ENCODE measurements at regions not wholly inside any gene's neighbourhood (a gene's known extent, or its start where the extent isn't known, plus 50 kb on each side); places are given as distances from the start of the nearest gene placed in this dataset.

DNA sequence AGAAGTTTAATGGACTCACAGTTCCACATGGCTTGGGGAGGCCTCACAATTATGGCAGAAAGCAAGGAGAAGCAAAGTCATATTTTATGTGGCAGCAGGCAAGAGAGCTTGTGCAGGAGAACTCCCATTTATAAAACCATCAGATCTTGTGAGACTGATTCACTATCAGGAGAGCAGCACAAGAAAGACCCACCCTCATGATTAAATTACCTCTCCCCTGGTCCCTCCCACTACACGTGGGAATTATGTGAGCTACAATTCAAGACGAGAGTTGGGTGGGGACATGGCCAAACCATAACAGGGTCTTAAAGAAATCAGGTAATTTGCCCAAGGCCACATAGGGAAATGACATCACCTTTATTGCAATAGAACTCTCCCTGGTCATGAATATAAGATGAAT, 1073.3 kb upstream of the ACVR2A start:
- Histone ChIP-seq H3K36me3 (ENCODE audit: insufficient read depth, low read length, poor library complexity, severe bottlenecking) (no peaks in the 10 kb centered on the region), H3K27me3 (replicated peaks; ENCODE audit: insufficient read depth, low read depth, low read length, poor library complexity) (no peaks in the 10 kb centered on the region), H3K9me3 (ENCODE audit: low read depth, low read length, poor library complexity, severe bottlenecking) (no peaks in the 10 kb centered on the region), H3K27ac (ENCODE audit: low read depth, low read length, poor library complexity, severe bottlenecking) (no peak overlapping the region), H3K4me1 (ENCODE audit: insufficient read depth, low read length, poor library complexity, severe bottlenecking) (no peaks in the 10 kb centered on the region), H3K4me3 (ENCODE audit: low read depth, low read length, poor library complexity, severe bottlenecking) (no peak overlapping the region)
- no peak for DNase-seq (ENCODE audit: low spot score)
- CTCF ChIA-PET, result no interaction called here
- intact Hi-C loops (cut with micrococcal nuclease; ENCODE audit: unreplicated experiment), result no loop called here
- POLR2A ChIA-PET (ENCODE audit: low non-redundant PET), result no interaction called here
- TF ChIP-seq CTCF (conservative IDR thresholded peaks at IDR 0.05; ENCODE audit: low read depth, low read length), result no peak
- no peak for TF ChIP-seq EZH2 (IDR thresholded peaks at IDR 0.05; ENCODE audit: borderline replicate concordance, low read depth, low read length, poor library complexity, severe bottlenecking)
- no TSS peak for BruUV-seq (replicated peaks)

GRCh38 chr2:146764301-146764700, 1080.5 kb upstream of the ACVR2A start:
- CTCF ChIA-PET, result no interaction called here
- intact Hi-C loops (cut with micrococcal nuclease; ENCODE audit: unreplicated experiment), result no loop called here
- POLR2A ChIA-PET (ENCODE audit: low non-redundant PET), result no interaction called here

DNA sequence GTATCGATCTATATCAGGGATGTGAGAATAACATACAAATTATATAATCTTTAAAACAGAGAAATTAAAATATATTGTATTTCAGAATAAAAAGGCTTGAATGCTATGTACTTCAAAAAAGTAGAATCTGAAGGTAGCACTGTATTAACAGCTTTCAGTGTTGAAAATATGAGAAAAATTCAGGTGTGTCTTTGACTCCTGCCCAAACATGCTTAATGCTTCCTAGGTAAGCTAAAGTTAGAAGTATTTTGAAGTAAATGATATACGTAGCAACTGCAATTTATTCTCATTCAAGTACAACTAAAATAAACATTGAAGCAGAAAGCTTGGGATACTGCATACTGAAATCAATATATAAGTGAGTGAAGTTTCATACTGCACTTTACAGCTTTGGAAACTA, 1082.0 kb upstream of the ACVR2A start:
- POLR2A ChIA-PET (ENCODE audit: low non-redundant PET), result no interaction called here
- H3K27me3 ChIP-seq (replicated peaks; ENCODE audit: insufficient read depth, low read depth, low read length, poor library complexity), result no peaks in the 10 kb centered on the region
- H3K4me1 ChIP-seq (ENCODE audit: insufficient read depth, low read length, poor library complexity, severe bottlenecking), result no peaks in the 10 kb centered on the region
- no peak for TF ChIP-seq EZH2 (IDR thresholded peaks at IDR 0.05; ENCODE audit: borderline replicate concordance, low read depth, low read length, poor library complexity, severe bottlenecking)
- no peak for TF ChIP-seq CTCF (conservative IDR thresholded peaks at IDR 0.05; ENCODE audit: low read depth, low read length)
- CTCF ChIA-PET, result no interaction called here
- no peak overlapping the region for H3K4me3 ChIP-seq (ENCODE audit: low read depth, low read length, poor library complexity, severe bottlenecking)
- intact Hi-C loops (cut with micrococcal nuclease; ENCODE audit: unreplicated experiment), result no loop called here
- BruUV-seq (replicated peaks), result no TSS peak
- no peaks in the 10 kb centered on the region for H3K9me3 ChIP-seq (ENCODE audit: low read depth, low read length, poor library complexity, severe bottlenecking)
- DNase-seq (ENCODE audit: low spot score), result no peak
- H3K36me3 ChIP-seq (ENCODE audit: insufficient read depth, low read length, poor library complexity, severe bottlenecking), result no peaks in the 10 kb centered on the region
- no peak overlapping the region for H3K27ac ChIP-seq (ENCODE audit: low read depth, low read length, poor library complexity, severe bottlenecking)

More at GRCh38 chr2:146764301-146764700, 1080.5 kb upstream of the ACVR2A start:
- Histone ChIP-seq H3K27ac (ENCODE audit: low read depth, low read length, poor library complexity, severe bottlenecking) (no peak overlapping the region), H3K9me3 (ENCODE audit: low read depth, low read length, poor library complexity, severe bottlenecking) (no peaks in the 10 kb centered on the region), H3K4me3 (ENCODE audit: low read depth, low read length, poor library complexity, severe bottlenecking) (no peak overlapping the region), H3K36me3 (ENCODE audit: insufficient read depth, low read length, poor library complexity, severe bottlenecking) (no peaks in the 10 kb centered on the region), H3K4me1 (ENCODE audit: insufficient read depth, low read length, poor library complexity, severe bottlenecking) (no peaks in the 10 kb centered on the region), H3K27me3 (replicated peaks; ENCODE audit: insufficient read depth, low read depth, low read length, poor library complexity) (no peaks in the 10 kb centered on the region)
- TF ChIP-seq EZH2 (IDR thresholded peaks at IDR 0.05; ENCODE audit: borderline replicate concordance, low read depth, low read length, poor library complexity, severe bottlenecking), result no peak
- TF ChIP-seq CTCF (conservative IDR thresholded peaks at IDR 0.05; ENCODE audit: low read depth, low read length), result no peak
- BruUV-seq (replicated peaks), result no TSS peak
- no peak for DNase-seq (ENCODE audit: low spot score)
